T-cell (primary cell): ENCODE measurements at regions not wholly inside any gene's neighbourhood (a gene's known extent, or its start where the extent isn't known, plus 50 kb on each side); places are given as distances from the start of the nearest gene placed in this dataset.
"Not testable (repeated sequence)": the region's sequence is repeated elsewhere in the genome, so short reads cannot be mapped to it uniquely, and the experiment has no call there.

ENCODE experiments used
- ATAC-seq, 4 experiments: fragments of 200-7000 bp in 3 of 4; fragments of 150-1000 bp in 1 of 4; cut with Tn5 transposase; replicated peaks in 1 of 4; 1 replicate in 3 of 4; 2 replicates in 1 of 4; pipeline ENCODE4 v1.10.0; 2021; ENCODE audit warnings: moderate library complexity in 3 of 4, mild to moderate bottlenecking in 2 of 4, moderate number of reproducible peaks in 1 of 4
- CTCF ChIA-PET, 2 donors: fragments of 300-600 bp; sonication (Branson Sonifier 250); formaldehyde crosslinking; loops; one replicate each; lab custom pipeline; 2022; ENCODE audit warnings: antibody characterized with exemption in 2 of 2; lab: Charles Lee
- POLR2A ChIA-PET, 2 donors: fragments of 300-600 bp; sonication (Branson Sonifier 250); formaldehyde crosslinking; loops; one replicate each; lab custom pipeline; 2022; ENCODE audit warnings: antibody characterized with exemption in 2 of 2; lab: Charles Lee
- DNase-seq, 35 experiments: peaks; one replicate each; pipeline versions ENCODE4 v3.0.0 to v3.0.0-alpha.2; 2013 to 2023
- H3K27ac ChIP-seq: one replicate; pipeline ENCODE4 v1.5.1; 2013; ENCODE audit warnings: low read length
- H3K27me3 ChIP-seq, 2 experiments: replicated peaks in 1 of 2; 1 replicate in 1 of 2; 2 replicates in 1 of 2; pipeline versions ENCODE4 v1.6.1 to v1.7.0; 2013; ENCODE audit warnings: low read length in 1 of 2, mixed read lengths in 1 of 2; ENCODE audit not compliant: control insufficient read depth in 2 of 2, insufficient read depth in 2 of 2; ENCODE audit errors: extremely low read depth in 1 of 2
- H3K36me3 ChIP-seq, 2 donors: 1 replicate in 1 of 2; 2 replicates in 1 of 2; pipeline versions ENCODE4 v1.6.1 to v1.7.0; 2013; ENCODE audit warnings: low read length in 1 of 2; ENCODE audit not compliant: control insufficient read depth in 2 of 2, insufficient read depth in 1 of 2; ENCODE audit errors: extremely low read depth in 1 of 2
- H3K4me1 ChIP-seq, 2 experiments: 1 replicate in 1 of 2; 2 replicates in 1 of 2; pipeline versions ENCODE4 v1.6.1 to v1.7.0; 2013; ENCODE audit warnings: low read length in 2 of 2, mixed read lengths in 1 of 2; ENCODE audit not compliant: insufficient read depth in 2 of 2, control insufficient read depth in 1 of 2; ENCODE audit errors: extremely low read depth in 1 of 2
- H3K4me3 ChIP-seq, 2 donors: 1 replicate in 1 of 2; 2 replicates in 1 of 2; pipeline versions ENCODE4 v1.5.1 to v1.7.0; 2013; ENCODE audit warnings: mild to moderate bottlenecking in 2 of 2, low read length in 1 of 2, moderate library complexity in 1 of 2; ENCODE audit not compliant: control insufficient read depth in 1 of 2; ENCODE audit errors: extremely low read depth in 1 of 2
- H3K9me3 ChIP-seq: 2 replicates; pipeline ENCODE4 v1.7.0; 2013
- H3K27ac Mint-ChIP-seq, 2 donors: one replicate each; pipeline ENCODE4 v1.8.0; 2020 to 2021; ENCODE audit warnings: mild to moderate bottlenecking in 2 of 2, mixed read lengths in 2 of 2
- H3K27me3 Mint-ChIP-seq, 2 donors: one replicate each; pipeline ENCODE4 v1.8.0; 2021 to 2022; ENCODE audit warnings: mixed read lengths in 2 of 2
- H3K36me3 Mint-ChIP-seq: one replicate; pipeline ENCODE4 v1.8.0; 2021; ENCODE audit warnings: mixed read lengths
- H3K4me1 Mint-ChIP-seq, 3 donors: one replicate each; pipeline ENCODE4 v1.8.0; 2020 to 2022; ENCODE audit warnings: mixed read lengths in 3 of 3, mild to moderate bottlenecking in 1 of 3
- H3K4me3 Mint-ChIP-seq, 3 donors: one replicate each; pipeline ENCODE4 v1.8.0; 2020 to 2022; ENCODE audit warnings: mild to moderate bottlenecking in 3 of 3, mixed read lengths in 3 of 3, moderate library complexity in 3 of 3
- H3K9me3 Mint-ChIP-seq, 3 donors: one replicate each; pipeline ENCODE4 v1.8.0; 2020 to 2022; ENCODE audit warnings: mixed read lengths in 3 of 3
- WGBS: methylation state at CpG from one replicate; pipeline ENCODE4 v1.1.5; 2013; ENCODE audit warnings: missing lambda C conversion rate; ENCODE audit not compliant: insufficient coverage; 5-methylcytosine and 5-hydroxymethylcytosine counted together

GRCh38 chr21:9129741-9130140, 1391.6 kb upstream of the TPTE start:
- H3K27me3 Mint-ChIP-seq, H3K36me3 Mint-ChIP-seq, H3K27ac ChIP-seq, POLR2A ChIA-PET, ATAC-seq, H3K4me1 Mint-ChIP-seq, H3K27me3 ChIP-seq, CTCF ChIA-PET, H3K9me3 ChIP-seq, H3K27ac Mint-ChIP-seq, H3K9me3 Mint-ChIP-seq, H3K4me3 Mint-ChIP-seq, H3K4me1 ChIP-seq, H3K36me3 ChIP-seq, H3K4me3 ChIP-seq, DNase-seq: not testable (repeated sequence)
- no CpG with 5 or more reads among the region's 17 CpGs for WGBS

DNA sequence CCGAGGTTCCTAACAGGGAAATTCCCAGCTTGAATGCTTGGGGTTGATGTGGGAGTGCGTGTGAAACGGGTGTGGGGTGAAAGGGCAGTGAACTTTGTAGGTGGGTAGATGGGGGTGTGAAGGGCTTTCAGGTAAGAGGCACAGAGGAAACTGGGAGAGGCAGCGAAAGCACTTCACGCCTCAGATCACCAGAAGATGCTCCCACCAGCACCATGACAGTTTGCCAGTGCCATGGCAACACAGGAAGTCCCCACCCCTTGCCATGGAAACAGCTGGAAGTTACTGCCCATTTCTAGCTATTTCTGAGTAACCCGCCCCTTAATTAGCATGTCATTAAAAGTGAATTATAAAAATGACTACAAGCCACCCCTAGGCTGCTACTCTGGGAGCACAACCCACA, 1390.6 kb upstream of the TPTE start:
- H3K4me1 ChIP-seq, H3K27me3 ChIP-seq, H3K27me3 Mint-ChIP-seq, H3K27ac Mint-ChIP-seq, CTCF ChIA-PET, H3K4me1 Mint-ChIP-seq, H3K4me3 ChIP-seq, H3K4me3 Mint-ChIP-seq, H3K27ac ChIP-seq, H3K36me3 ChIP-seq, H3K9me3 Mint-ChIP-seq, POLR2A ChIA-PET, H3K9me3 ChIP-seq, ATAC-seq, H3K36me3 Mint-ChIP-seq: not testable (repeated sequence)
- WGBS: no CpG with 5 or more reads among the region's 6 CpGs
- peak in 2 of 35 experiments; percentile 0 to 25 for DNase-seq
